ENCODE measurements at regions not wholly inside any gene's neighbourhood (a gene's known extent, or its start where the extent isn't known, plus 50 kb on each side); places are given as distances from the start of the nearest gene placed in this dataset.

DNA sequence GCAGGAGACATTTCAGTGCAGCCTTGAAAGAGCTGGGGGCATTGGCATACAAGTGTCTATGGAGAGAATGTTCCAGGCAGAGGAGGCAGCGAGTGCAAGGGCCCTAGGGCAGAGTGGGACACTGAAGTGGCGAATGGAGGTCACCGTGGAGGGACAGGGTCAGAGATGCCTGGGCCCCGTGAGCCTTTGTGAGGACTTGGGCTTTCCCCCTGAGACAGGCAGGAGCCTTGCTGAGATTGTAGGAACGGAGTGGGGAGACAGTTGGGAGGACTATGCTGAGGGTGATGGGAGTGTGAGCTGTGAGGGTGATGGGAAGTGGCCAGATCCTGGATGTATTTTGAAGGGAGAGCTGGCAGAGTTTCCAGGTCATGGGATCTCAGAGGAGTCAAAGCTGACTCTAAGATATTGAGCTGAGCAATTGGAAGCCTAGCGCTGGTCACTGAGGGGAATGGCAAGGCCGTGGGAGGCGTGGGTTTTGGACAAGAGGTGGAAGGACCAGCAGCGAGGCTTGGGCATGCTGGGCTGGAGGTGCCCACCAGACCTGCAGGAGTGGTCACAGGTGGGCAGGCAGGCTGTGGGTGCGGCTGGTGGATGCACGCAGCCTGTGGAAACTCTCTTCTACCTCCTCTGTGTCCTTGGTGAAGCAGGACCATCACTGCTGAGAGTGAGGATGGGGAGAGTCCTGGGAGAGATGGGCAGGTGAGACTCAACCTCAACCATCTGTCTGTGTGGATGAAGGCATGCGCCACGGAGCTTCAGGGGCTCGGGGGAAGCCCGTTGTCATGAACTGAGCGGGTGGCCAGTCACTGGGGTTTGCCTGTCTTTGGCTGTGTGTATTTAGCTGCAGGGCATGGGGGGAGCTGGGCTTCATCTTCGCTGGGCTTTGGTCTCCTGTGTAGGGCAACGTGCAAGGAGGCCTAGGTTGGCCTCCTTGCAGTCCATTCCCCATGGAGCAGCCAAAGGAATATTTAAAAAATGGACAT lies 241.2 kb upstream of the HS6ST1 start:
- DNase-seq, result no peak

- no peak for DNase-seq
Measured at GRCh38 chr2:128560718-128561117, 242.1 kb upstream of the HS6ST1 start.

DNA sequence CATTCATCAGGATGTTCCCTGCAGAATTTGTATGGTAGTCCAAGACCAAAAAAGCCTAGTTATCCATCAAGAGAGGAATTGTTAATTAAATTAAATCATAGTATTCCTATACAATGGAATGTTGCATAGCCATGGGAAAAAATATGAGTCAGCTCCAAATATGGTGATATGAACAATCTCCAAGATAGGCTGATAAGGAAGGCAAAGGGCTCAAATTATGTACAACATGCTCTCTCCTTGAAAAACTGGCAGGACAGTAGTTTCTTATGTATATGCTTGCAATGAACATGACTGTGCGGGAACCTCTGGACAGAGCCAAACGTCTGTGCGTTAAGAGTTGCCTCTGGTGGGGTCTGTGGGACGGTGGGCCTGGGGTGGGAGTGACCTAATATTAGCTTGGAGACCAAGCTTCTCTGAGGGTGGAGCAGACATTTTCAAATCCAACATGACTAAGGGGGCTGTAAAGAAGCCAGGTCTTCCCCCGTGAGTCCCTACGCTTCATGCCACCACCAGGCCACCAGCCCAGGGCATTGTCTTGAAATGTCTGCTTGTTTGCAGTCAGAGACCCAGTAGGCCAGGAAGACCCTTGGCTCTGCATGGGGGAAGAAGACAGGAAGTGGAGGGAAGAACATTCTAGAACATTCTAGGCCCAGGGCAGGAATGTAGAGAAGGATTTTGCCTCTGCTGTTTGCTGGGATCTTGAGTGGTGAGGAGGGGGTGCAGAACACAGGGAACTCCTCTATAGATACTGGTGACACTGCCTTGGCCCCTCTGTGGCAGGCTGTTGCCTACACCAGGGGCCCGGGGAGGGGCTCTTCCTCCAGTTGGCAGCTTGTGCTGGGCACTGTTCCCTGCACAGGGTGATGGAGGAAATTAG lies 244.0 kb upstream of the HS6ST1 start:
- no peak for DNase-seq

- peak; percentile 40 for DNase-seq
Measured at GRCh38 chr2:128563348-128563687, 244.7 kb upstream of the HS6ST1 start.

GRCh38 chr2:128564131-128564530 lies 245.5 kb upstream of the HS6ST1 start:
- no peak for DNase-seq

DNA sequence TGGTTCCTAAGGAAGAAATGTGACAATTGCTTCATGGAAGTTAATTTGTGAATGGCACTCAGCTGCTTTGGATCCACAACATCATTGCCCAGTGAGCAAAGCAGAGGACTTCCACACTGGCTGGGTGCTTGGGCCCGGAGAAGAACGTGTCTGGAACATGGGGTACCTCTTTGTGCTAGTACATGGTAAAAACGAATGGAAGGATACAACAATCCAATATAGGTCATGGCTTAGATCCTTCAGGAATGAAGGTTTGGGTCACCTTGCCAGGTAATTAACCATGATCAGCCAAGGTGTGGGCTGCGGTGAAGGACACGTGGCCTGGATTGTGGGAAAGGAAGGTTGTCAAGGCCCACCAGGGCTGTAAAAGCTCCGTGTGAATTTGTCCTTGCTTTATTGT lies 245.9 kb upstream of the HS6ST1 start:
- no peak for DNase-seq

DNA sequence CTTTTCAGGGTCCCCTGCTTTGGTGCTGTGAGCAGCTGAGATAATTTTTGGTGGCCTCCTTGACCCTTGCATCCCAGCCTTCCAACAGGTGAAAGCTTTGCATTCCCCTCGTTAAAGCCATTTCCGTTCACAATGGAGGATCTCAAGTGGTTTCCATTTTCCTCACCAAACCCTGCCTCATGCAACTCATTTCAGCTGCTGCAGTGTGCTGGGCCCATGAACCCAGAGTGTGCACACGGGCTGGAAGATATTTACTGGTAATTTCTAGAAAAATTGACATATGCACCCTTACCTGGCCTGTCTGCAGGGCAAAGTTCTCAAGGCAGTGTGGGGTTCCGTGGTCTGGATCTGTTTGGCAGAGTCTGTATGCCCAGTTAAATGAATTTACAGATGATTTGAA lies 246.8 kb upstream of the HS6ST1 start:
- no peak for DNase-seq

DNA sequence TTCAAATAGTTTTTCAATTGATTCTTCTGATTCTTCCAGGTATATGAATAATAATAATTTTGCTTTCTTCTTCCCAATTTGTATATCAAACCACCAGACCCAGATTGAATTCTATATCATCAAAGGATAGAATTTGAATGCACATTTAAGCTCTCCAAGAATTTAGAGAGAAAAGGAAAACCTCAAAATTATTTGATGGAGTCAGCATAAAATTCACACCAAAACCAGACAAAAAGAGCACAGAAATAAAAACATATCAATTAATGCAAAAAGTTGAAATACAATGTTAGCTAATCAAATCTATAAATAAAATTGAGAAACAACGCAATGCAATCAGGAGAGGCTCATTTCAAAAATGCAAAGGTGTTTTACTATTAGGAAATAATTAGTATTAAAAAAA lies 248.0 kb upstream of the HS6ST1 start:
- DNase-seq, result no peak

DNA sequence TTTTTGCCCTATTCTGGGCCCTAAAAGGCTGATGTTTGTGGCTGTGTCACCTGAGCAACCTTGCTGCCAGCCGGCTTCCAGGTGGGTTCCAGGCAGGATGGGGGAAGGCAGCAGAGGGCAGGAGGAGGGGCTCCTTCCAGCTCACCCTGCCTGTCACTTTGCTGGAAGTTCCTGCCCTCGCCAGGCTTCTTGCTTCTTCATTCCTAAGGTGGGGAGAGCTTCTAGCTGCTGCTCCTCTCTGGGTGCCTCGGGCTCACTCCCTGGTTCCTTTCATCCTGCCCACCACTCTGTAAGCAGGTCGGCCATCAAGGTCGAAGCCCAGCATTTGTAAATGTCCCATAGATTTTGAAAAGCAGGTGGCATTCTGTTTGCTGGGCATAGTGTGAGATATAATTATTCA lies 249.4 kb upstream of the HS6ST1 start:
- no peak for DNase-seq

- DNase-seq, result no peak
Measured at GRCh38 chr2:128573116-128573515, 254.4 kb upstream of the HS6ST1 start.

DNA sequence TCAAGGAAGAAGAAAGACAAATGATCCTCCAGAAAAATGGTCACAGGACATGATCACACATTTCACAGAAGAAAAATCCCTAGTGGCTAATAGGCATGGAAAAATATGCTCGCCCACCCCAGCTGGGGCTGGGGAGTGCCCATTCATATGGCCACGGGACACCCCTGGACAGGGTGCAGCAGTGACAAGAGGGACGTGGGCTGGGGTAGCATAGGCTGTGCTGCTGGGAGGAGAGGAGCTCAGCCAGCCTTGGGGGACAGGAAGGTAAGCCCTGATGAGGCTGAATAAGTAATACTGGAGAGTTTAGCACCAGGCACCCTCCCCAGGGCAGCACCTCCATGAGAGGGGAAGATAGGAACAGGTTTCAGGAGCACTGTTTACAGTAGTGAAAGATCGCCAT lies 254.9 kb upstream of the HS6ST1 start:
- DNase-seq, result no peak

DNA sequence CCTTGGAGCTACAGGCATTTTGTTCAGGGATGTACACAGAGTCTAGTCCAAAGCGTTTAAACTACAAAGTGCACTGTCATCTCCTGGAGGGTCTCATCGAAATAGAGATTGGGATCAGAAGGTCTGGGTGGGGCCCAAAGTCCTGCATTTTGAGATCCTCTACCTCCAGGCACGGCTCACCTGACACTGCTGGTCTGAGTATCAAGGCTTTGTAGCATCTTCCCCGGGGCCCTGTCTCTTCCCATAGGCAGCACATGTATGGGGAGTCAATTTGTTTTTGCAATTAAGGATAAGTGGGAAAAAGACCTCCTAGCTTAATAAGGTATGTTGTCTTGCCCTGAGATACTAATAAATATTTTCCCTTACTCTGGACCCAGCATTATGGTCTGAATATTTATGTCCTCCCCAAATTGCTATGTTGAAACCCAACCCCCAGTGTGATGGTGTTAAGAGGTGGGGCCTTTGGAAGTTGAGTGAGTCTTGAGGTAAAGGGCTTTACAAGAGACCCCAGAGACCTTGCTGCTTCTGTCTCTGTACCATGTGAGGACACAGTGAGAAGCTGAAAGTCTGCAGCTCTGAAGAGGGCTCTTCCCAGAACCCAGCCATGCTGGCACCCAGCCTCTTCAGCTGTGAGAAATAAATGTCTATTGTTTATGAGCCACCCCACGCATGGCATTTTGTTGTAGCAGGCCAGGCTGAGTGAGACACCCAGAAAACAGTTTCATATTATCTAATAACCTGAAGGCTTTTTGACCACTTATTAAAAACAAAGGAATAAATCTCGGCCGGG lies 258.7 kb upstream of the HS6ST1 start:
- no peak for DNase-seq

GRCh38 chr2:128578406-128579390 lies 260.0 kb upstream of the HS6ST1 start:
- DNase-seq, result no peak

- no peak for DNase-seq
Measured at GRCh38 chr2:128579825-128580224, 261.2 kb upstream of the HS6ST1 start.

DNA sequence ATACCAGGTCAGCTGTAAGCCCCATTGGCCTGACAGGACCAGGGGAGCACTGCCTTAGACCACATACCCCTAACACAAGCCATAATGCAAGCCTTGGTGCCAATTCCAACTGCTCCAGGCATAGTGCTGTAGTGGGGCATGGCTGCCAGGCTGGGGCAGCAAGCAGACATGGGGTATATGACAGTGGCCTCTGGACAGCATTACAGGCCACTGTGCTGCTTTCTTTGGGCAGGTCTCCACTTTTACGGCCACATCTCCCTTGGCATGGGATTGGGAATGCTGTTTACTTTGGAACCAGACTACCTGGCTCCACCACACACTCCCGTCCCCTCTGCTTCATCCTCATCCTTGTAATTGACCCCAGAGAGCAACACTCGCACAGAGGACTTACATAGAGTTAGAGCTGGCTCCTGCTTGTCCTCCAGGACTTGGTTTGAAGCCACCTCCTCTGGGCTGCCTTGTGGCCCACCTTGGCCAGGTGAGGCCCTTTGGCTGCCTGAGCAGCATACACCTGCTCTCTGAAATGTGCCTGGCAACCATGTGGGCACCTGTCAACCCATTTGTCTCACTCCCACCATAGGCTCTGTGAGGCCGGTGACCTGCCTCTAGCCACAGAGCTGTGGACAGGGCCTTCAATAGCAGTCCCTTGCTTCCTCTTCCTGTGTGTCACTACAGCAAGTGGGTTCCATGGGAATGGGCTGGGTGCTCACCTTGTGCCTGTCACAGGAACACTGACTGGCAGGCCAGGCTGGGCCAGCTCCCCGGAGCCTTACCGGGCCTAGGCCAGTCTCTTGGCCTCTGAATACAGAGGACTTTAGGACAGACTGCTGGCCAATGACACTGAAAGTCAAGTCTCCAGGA lies 262.6 kb upstream of the HS6ST1 start:
- no peak for DNase-seq

DNA sequence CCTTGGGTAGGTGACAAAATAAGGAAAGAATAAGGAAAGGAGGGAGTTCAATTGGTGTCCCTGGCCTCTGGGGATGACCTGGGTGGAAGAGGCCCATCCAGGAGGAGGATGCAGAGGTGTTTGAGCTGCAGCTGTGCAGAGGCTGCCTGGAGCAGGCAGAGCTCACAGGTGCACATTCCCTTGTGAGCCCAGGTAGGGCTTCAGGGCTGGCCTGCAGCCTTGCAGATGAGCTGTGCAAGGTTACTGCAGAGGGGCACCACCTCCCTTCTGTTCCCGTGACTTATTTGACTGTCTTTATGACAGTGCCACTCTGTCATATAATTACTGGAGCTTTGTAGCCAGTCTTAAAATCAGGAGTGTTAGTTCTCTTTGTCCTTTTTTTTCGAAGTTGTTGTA lies 263.2 kb upstream of the HS6ST1 start:
- DNase-seq, result no peak

- DNase-seq, result no peak
Measured at GRCh38 chr2:128584296-128584890, 265.7 kb upstream of the HS6ST1 start.

- no peak for DNase-seq
Measured at GRCh38 chr2:128585706-128586105, 267.0 kb upstream of the HS6ST1 start.

DNA sequence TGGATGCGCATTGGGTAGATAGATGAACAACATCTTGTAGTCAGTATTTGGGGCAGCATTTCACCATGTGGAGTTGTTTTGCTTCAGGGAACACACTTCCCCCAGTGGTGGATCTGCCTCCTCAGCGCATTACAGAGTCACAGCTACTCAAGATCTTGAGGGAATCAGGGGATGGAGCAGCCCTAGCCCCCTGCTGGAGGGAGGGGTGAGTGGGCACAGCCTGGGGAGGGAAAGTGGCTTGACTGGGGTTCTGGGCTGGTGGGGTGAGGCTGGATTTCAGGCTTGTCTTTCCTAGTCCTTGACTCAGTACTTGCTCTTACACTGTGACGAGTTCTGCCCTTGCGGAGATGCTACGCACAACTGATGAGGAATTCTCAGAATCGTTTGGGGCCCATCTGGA lies 271.0 kb upstream of the HS6ST1 start:
- no peak for DNase-seq

- DNase-seq, result no peak
Measured at GRCh38 chr2:128590309-128591021, 271.8 kb upstream of the HS6ST1 start.

Measured in GOT3 (cell line).